HFF-Myc (cell line): ENCODE measurements at regions not wholly inside any gene's neighbourhood (a gene's known extent, or its start where the extent isn't known, plus 50 kb on each side); places are given as distances from the start of the nearest gene placed in this dataset.
"Not testable (repeated sequence)": the region's sequence is repeated elsewhere in the genome, so short reads cannot be mapped to it uniquely, and the experiment has no call there.

Source experiments
- DNase-seq: peaks from one replicate; pipeline ENCODE4 v3.0.0-alpha.2; 2011; ENCODE audit warnings: low read depth; ENCODE audit errors: extremely low read depth
- H3K4me3 ChIP-seq: replicated peaks from 2 replicates; pipeline ENCODE4 v1.5.1; 2011; ENCODE audit warnings: low read depth, mild to moderate bottlenecking, control low read depth, low read length
- CTCF ChIP-seq: IDR thresholded peaks from 2 replicates; pipeline ENCODE4 v1.5.1; 2012; ENCODE audit warnings: mild to moderate bottlenecking, low read depth, low read length, control low read depth; ENCODE audit errors: missing control alignments

- no peak overlapping the region for H3K4me3 ChIP-seq
- no peak for TF ChIP-seq CTCF
- no peak for DNase-seq
Observed at GRCh38 chr2:184326066-184326465, 272.3 kb upstream of the ZNF804A start.

- not testable (repeated sequence) for DNase-seq, H3K4me3 ChIP-seq
Observed at GRCh38 chr2:184327805-184328204, 270.5 kb upstream of the ZNF804A start.

GRCh38 chr2:184330561-184330960, 267.8 kb upstream of the ZNF804A start:
- DNase-seq, H3K4me3 ChIP-seq: not testable (repeated sequence)

DNA sequence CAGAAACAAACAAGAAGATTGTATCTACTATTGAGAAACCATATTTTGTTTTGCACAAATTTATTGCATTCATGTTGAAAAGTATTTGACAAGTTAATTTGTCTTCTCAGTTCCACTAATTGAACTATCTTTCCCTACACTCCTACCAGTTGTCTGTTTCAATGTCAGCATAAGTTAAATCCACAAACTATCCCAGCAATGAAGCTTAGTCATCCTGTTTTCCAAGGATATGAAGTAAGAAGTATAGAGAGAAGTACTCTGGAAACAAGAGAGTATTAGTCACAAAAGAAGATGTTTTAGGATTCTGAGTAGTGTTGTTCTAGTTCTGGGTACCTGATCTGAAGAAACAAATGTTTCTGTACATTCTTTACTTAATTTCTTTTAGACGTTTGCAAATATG, 261.6 kb upstream of the ZNF804A start:
- no peak overlapping the region for H3K4me3 ChIP-seq
- no peak for TF ChIP-seq CTCF
- no peak for DNase-seq

DNA sequence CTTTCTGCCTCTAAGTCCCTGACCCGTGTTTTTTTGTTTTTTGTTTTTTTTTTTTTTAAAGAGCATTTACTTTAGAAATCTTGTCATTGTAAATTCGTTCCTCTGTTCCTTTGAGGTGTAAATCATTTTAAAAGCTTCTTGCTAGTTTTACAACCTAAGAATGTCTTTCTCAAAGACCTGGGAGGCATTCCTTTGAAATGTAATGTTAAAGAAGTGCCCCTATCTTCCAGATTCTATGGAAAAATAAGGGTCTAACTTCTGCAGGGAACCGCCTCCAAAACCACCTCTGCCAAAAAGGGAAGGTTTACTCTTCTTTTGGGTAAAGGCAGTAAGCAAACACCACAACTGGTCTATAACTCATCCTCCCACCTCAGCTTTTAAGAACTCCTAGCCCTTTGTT, 259.6 kb upstream of the ZNF804A start:
- no peak overlapping the region for H3K4me3 ChIP-seq
- no peak for DNase-seq
- TF ChIP-seq CTCF = no peak

- no peak for DNase-seq
- H3K4me3 ChIP-seq = no peak overlapping the region
- TF ChIP-seq CTCF = no peak
Observed at GRCh38 chr2:184339966-184340365, 258.4 kb upstream of the ZNF804A start.

GRCh38 chr2:184346338-184346862, 251.9 kb upstream of the ZNF804A start:
- H3K4me3 ChIP-seq = no peak overlapping the region
- no peak for TF ChIP-seq CTCF
- DNase-seq = no peak

- no peak overlapping the region for H3K4me3 ChIP-seq
- DNase-seq = no peak
- no peak for TF ChIP-seq CTCF
Observed at GRCh38 chr2:184351126-184351525, 247.2 kb upstream of the ZNF804A start.
